ENCODE measurements at regions not wholly inside any gene's neighbourhood (a gene's known extent, or its start where the extent isn't known, plus 50 kb on each side); places are given as distances from the start of the nearest gene placed in this dataset.
"Not testable (repeated sequence)": the region's sequence is repeated elsewhere in the genome, so short reads cannot be mapped to it uniquely, and the experiment has no call there.

GRCh38 chr4:187065396-187065795 is 341.7 kb upstream of the FAT1 start:
- no peak for DNase-seq (ENCODE audit: low read depth, low spot score)

- no peak for DNase-seq (ENCODE audit: low read depth, low spot score)
Measured at GRCh38 chr4:187065806-187066205, 342.1 kb upstream of the FAT1 start.

GRCh38 chr4:187069398-187069797 is 345.7 kb upstream of the FAT1 start:
- DNase-seq (ENCODE audit: low read depth, low spot score), result no peak

GRCh38 chr4:187070158-187070557 is 346.5 kb upstream of the FAT1 start:
- DNase-seq (ENCODE audit: low read depth, low spot score), result no peak

DNA sequence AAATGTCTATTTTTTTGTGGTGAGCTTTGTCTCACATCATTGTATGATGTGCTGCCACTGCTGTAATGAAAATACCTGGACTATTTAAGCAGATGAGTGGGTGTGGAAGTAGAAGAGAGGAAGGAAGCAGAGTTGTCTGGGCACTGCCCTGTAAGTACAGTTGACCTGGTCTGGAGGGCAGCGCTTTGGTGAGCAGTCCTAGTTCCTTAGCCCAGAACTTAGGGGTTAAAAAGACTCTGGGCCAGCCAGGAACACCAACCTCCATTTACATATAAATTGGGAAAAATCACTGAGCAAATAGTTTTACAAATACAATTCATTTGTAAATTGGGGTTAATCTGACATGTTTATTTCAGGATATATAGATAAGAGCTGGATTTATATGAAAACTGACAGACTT is 347.1 kb upstream of the FAT1 start:
- DNase-seq (ENCODE audit: low read depth, low spot score), result no peak

DNA sequence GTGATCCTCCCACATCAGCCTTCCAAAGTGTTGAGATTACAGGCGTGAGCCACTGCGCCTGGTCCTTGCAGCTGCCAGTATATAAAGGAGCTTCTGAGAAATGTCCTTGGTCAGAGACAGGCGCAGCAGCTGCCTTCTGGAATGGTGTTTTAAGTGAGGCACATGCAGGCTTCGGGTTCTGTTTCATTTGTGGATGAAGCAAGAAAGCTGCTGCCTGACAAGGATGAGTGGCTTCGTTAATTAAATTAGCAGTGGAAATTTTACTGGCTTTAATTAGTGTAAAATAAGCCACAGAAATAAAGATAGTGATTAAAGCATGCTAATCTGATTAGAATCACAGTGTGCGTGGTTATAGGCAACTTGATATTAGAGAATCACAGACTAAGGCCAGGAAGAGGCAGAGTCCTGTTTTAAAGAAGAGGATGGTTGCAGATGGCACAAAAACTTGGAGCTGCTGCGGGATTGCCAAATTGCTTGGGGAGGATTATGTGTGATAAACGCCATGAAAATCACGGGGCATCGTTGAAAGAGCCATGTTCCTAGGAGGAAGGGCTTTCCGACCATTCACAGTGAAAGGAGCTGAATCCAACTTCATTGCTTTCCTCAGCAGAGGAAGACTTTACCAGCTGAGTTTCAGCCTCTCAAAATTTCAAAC is 348.4 kb upstream of the FAT1 start:
- no peak for DNase-seq (ENCODE audit: low read depth, low spot score)

DNA sequence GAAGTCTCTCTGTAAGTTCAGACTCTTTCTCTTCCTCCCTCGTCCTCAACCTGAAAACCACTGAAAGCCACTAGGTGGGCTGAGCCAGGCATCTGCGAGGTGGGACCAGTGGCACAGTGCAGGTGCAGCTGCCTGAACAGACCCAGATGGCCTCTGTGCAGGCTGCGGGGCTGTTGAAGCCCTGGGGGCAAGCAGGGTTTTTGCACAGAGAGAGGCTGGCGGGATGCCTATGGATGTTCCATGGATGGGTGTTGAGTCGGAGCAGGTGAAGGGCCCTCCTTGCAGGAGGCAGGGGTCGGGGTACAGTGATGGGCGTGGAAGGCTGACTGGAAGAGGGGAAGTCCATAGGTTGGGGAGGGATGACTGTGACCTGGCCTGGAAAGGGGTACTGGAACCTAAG is 350.2 kb upstream of the FAT1 start:
- no peak for DNase-seq (ENCODE audit: low read depth, low spot score)

GRCh38 chr4:187075514-187075913 is 351.9 kb upstream of the FAT1 start:
- no peak for DNase-seq (ENCODE audit: low read depth, low spot score)

GRCh38 chr4:187077744-187078401 is 354.2 kb upstream of the FAT1 start:
- DNase-seq (ENCODE audit: low read depth, low spot score), result no peak

DNA sequence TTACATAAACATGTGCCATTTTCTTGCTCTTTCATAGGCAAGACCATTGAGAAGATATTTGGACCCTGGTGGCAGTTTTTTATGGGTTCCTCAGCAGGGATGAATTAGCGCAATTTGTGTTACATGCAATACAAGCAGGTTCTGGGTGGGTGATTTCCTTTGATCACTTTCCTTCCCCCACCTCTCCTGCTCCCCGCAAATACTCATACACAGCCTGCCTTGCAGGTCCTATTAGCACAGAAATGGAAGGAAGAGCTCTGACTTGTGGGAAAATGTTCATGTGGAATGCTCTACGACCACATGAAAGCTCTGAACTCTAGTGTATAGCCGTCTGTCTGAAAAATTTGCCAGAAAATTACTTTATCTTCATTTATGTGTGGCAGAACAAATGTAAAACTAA is 361.0 kb upstream of the FAT1 start:
- DNase-seq (ENCODE audit: low read depth, low spot score), result no peak

DNA sequence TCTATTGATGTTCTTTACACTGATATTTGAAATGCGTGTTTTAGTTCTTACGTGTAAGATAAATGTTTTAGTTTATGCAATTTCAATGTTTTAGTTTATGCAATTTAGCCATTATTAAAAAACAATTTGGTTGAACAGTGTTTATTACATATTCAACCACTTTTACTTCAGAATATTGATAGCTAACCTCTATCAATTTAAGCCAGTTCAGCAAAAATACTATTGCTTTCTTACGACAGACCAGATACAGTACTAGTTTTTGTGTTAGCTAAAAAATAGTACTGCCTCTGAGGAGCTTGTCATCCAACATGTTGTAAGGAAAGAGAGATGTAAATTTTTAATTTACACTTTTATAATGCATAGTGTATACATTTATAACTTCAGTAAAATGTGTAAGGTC is 361.7 kb upstream of the FAT1 start:
- DNase-seq (ENCODE audit: low read depth, low spot score), result no peak

- no peak for DNase-seq (ENCODE audit: low read depth, low spot score)
Measured at GRCh38 chr4:187086151-187086550, 362.5 kb upstream of the FAT1 start.

DNA sequence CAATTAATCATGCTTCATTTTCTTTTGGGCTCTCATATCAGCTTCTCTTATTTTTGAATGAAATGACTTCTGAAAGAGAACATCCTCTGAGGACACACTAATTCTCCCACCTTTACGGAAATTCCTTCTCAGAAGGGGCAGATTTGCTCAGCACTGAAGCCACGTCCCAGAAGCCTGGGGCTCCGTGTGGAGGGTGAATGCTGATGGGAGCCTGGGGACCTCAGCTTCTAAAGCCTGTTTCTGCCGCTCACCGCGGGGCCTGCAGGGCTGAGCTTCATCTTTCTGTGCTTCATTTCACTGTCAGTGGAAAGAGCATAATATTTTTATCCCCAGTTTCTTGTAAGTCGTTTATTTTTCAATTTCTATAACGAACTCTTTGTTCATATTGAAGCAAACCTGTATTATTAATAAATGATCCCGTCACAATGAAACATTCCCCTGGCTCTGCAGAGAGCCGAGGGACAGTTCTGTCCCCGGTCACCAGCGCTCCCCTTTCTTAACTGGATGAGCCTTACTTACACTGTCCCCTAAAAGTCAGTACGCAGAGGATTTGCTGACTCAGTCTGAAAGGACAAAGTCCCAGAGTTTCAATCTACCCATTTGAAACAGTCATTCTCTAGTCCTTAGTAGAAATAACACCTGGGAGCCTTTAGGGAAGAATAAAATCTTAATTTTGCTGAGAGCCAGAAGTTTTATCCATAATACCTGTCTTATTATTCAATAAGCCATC is 364.6 kb upstream of the FAT1 start:
- no peak for DNase-seq (ENCODE audit: low read depth, low spot score)

- no peak for DNase-seq (ENCODE audit: low read depth, low spot score)
Measured at GRCh38 chr4:187090401-187090800, 366.7 kb upstream of the FAT1 start.

GRCh38 chr4:187090832-187091231 is 367.2 kb upstream of the FAT1 start:
- DNase-seq (ENCODE audit: low read depth, low spot score), result not testable (repeated sequence)

DNA sequence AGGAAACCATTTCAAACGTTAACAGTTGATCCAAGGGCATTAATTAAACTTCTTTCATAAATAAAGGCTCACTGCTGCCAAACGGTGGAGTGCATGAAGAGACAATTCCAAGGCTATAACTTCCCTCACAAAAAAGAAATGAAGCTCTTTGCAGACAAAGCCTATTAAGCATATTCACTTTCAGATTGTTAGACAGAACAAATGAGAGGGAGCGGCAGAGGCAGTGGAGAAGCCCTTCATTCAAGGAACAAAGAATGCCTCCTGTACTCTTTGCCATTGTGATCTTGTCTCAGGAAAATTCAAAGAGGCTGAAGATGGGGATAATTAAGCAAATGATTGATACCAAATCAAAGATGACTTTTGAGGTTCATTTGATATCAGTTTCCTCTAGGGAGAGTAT is 370.5 kb upstream of the FAT1 start:
- DNase-seq (ENCODE audit: low read depth, low spot score), result no peak

DNA sequence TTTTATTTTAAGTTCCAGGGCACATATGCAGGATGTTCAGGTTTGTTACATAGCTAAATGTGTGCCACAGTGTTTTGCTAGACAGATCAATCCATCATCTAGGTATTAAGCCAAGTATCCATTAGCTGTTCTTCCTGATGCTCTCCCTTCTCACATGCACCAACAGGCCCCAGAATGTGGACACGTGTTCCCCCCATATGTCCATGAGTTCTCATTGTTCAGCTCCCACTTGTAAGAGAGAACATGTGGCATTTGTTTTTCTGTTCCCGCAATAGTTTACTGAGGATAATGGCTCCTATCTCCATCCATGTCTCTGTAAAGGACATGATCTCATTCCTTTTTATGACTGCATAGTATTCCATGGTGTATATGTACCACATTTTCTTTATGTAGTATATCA is 374.8 kb upstream of the FAT1 start:
- DNase-seq (ENCODE audit: low read depth, low spot score), result no peak

GRCh38 chr4:187103351-187103750 is 379.7 kb upstream of the FAT1 start:
- DNase-seq (ENCODE audit: low read depth, low spot score), result no peak

DNA sequence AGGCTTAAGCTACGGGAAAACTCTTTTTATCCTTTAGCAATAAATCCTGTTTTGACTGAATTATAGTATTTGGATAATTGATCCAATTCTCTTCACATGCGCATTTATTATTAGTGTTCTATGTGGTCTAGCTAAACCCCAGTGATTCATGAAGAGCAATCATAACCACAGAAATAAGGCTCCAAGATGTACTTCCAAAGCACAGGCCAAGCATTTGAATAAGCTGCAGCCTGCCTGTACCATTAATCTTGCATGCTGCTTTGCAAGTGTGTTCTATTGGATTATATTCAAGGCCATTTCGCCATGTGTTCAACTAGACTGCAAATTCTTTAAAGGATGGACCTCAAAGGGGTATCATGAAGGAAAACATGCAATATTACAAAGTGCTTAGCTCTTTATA is 385.2 kb upstream of the FAT1 start:
- no peak for DNase-seq (ENCODE audit: low read depth, low spot score)

DNA sequence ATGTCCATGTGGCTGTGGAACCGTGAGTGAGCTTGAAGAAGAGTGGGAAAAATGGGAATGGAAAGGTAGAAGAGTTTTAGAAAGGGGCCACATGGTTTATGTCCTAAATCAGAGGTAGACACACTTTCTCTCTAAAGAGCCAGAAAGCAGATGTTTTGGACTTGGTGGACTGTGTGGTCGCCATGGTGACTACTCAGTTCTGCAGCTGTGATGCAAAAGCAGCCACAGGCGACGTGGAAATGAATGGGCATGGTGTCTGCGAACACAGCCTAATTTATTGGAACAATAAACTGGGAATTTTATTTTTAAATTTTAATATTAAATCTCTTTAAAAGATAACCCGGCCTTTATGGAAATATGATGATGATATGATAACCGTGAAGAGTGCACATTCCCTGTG is 386.0 kb upstream of the FAT1 start:
- no peak for DNase-seq (ENCODE audit: low read depth, low spot score)

DNA sequence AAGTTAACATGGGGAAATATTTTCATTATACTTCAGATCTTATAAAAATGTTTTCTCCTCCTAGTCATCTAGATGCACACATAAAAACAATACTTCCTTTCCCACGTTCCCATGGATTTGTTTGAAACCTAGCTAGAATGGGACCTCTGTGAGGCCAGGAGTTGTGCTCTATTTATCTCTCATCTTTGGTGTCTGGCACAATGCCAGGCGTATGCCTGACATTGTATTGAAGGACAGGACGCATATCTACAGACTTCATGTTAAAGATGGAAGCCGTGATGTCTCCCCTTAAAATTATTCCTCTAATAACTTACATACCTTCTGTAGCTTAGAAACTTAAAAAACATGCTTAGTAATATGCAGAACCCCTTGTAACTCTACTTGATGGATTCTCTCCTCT is 394.5 kb upstream of the FAT1 start:
- DNase-seq (ENCODE audit: low read depth, low spot score), result no peak

GRCh38 chr4:187118602-187119120 is 395.0 kb upstream of the FAT1 start:
- no peak for DNase-seq (ENCODE audit: low read depth, low spot score)

GRCh38 chr4:187124331-187124730 is 400.7 kb upstream of the FAT1 start:
- no peak for DNase-seq (ENCODE audit: low read depth, low spot score)

All from iPS DF 19.7 (cell line).